H1 (cell line): ENCODE measurements at regions not wholly inside any gene's neighbourhood (a gene's known extent, or its start where the extent isn't known, plus 50 kb on each side); places are given as distances from the start of the nearest gene placed in this dataset.

ENCODE experiments used
- HDAC2 ChIP-seq, 2 experiments: fragments of 300-600 bp in 1 of 2; sonication (generic) in 1 of 2; IDR thresholded peaks; 2 replicates each; pipeline ENCODE4 v1.6.1; 2011 to 2012; ENCODE audit warnings: low read depth in 2 of 2, low read length in 2 of 2, mild to moderate bottlenecking in 2 of 2, moderate library complexity in 2 of 2, borderline replicate concordance in 1 of 2, inconsistent platforms in 1 of 2

DNA sequence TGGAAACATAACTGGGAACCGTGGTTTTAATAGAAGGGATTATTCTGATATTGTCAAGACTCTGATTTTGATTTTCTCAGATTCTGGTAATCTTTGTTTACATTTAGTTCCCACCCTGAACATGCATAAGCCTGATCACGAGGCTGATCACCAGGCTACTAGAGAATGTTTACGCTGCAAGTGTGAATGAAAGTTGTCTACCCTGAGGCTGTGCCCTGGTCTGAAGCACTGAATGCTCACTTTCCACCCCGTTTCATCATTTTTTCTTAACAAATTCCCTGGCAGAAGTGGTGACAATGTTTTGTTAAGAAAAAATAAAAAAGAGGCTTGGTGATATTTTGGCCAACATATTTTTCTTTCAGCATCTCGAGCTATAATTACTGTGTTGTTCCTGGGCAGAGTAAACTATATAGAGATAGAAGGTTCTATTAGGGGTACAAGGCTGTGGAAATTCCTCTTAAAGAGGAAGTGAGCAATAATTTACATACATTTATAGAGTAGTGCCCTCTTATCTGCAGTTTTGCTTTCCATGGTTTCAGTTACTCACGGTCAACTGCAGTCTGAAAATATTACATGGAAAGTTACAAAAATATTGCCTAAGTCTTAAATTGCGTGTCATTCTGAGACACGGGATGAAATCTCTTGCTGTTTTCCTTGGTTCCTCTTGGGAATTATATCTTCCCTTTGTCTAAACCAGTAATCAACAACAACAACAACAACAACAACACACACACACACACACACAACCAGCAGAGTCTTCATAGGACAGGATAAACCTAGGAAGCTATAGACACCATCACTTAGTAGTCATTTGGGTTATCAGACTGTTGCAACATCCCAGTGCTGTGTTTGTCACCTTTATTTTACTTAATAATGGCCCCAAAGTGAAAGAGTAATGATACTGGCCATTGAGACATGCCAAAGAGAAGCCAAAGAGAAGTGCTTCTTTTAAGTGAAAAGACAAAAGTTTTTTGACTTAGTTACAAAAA, 566.6 kb upstream of the CITED2 start (continued):
- no peak for TF ChIP-seq HDAC2 (IDR thresholded peaks at IDR 0.05; ENCODE audit: borderline replicate concordance in 1 of 2, low read depth in 2 of 2, low read length in 2 of 2)
